Lower leg skin (tissue), 3 donors: ENCODE measurements at regions not wholly inside any gene's neighbourhood (a gene's known extent, or its start where the extent isn't known, plus 50 kb on each side); places are given as distances from the start of the nearest gene placed in this dataset.
"Not testable (repeated sequence)": the region's sequence is repeated elsewhere in the genome, so short reads cannot be mapped to it uniquely, and the experiment has no call there.

Experiments
- POLR2A ChIP-seq, 2 donors: fragments of 450-650 bp; IDR thresholded peaks; one replicate each; pipeline ENCODE4 v1.6.1; 2016 to 2017; ENCODE audit warnings: antibody characterized with exemption in 2 of 2, mild to moderate bottlenecking in 1 of 2, moderate library complexity in 1 of 2
- TF ChIP-seq, protein P1 (sequence below), 3 donors: fragments of 450-650 bp; IDR thresholded peaks; one replicate each; pipeline ENCODE4 v1.5.1; 2016; ENCODE audit warnings: antibody characterized with exemption in 3 of 3, mild to moderate bottlenecking in 3 of 3, moderate library complexity in 2 of 3

GRCh38 chr2:16182311-16182815 is 242.0 kb downstream of the MYCN start:
- TF ChIP-seq, protein P1, sequence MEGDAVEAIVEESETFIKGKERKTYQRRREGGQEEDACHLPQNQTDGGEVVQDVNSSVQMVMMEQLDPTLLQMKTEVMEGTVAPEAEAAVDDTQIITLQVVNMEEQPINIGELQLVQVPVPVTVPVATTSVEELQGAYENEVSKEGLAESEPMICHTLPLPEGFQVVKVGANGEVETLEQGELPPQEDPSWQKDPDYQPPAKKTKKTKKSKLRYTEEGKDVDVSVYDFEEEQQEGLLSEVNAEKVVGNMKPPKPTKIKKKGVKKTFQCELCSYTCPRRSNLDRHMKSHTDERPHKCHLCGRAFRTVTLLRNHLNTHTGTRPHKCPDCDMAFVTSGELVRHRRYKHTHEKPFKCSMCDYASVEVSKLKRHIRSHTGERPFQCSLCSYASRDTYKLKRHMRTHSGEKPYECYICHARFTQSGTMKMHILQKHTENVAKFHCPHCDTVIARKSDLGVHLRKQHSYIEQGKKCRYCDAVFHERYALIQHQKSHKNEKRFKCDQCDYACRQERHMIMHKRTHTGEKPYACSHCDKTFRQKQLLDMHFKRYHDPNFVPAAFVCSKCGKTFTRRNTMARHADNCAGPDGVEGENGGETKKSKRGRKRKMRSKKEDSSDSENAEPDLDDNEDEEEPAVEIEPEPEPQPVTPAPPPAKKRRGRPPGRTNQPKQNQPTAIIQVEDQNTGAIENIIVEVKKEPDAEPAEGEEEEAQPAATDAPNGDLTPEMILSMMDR (IDR thresholded peaks at IDR 0.05) = not testable (repeated sequence)
- not testable (repeated sequence) for TF ChIP-seq POLR2A (IDR thresholded peaks at IDR 0.05)
